SU-DHL-6 (cell line): ENCODE measurements at regions not wholly inside any gene's neighbourhood (a gene's known extent, or its start where the extent isn't known, plus 50 kb on each side); places are given as distances from the start of the nearest gene placed in this dataset.

Experiments used
- CTCF ChIP-seq: fragments of 200-600 bp; sonication (generic); IDR thresholded peaks from one replicate; pipeline ENCODE4 v1.5.1; 2017; ENCODE audit warnings: antibody characterized with exemption, mild to moderate bottlenecking, low read length, moderate library complexity; ENCODE audit not compliant: insufficient read depth, poor library complexity, severe bottlenecking
- EZH2phosphoT487 ChIP-seq: fragments of 200-600 bp; sonication (generic), shearing (Covaris generic); conservative IDR thresholded peaks from 2 replicates; pipeline ENCODE4 v1.6.1; 2018; ENCODE audit warnings: mild to moderate bottlenecking, antibody characterized with exemption, low read length, moderate library complexity, mixed read lengths

- no peak for TF ChIP-seq CTCF
- no peak for TF ChIP-seq EZH2phosphoT487
Observed at GRCh38 chr4:41881981-41882624, 53.1 kb upstream of the TMEM33 start.
